HepG2 (cell line): ENCODE measurements at regions not wholly inside any gene's neighbourhood (a gene's known extent, or its start where the extent isn't known, plus 50 kb on each side); places are given as distances from the start of the nearest gene placed in this dataset.

Experiments used
- ATAC-seq: fragments of 200-7000 bp; cut with Tn5 transposase; 3 replicates; pipeline ENCODE4 v1.9.1; 2020; ENCODE audit warnings: mild to moderate bottlenecking, moderate library complexity
- BruUV-seq: library from RNA; stranded (reverse); fragments of 400-500 nt; replicated peaks from 2 replicates; lab custom pipeline; 2021; lab: Mats Ljungman, UMichigan
- CTCF ChIA-PET: fragments of 300-600 bp; formaldehyde crosslinking; extraction: SDS; loops from one replicate; lab custom pipeline; 2021; ENCODE audit warnings: low total read pairs, inconsistent platforms, low intra/inter-chr PET ratio; lab: Yijun Ruan, JAX
- POLR2A ChIA-PET: fragments of 350-600 bp; sonication (Branson Sonifier 250); formaldehyde crosslinking; loops from one replicate; lab custom pipeline; 2020; ENCODE audit warnings: antibody characterized with exemption, inconsistent platforms; lab: Yijun Ruan, JAX
- DNase-seq: peaks from one replicate; pipeline ENCODE4 v3.0.0-alpha.2; 2015; ENCODE audit warnings: low spot score
- FAIRE-seq: peaks from 3 replicates; lab custom pipeline; 2011; peaks lifted over from hg19 to GRCh38; lab: Jason Lieb, UNC
- H2AFZ ChIP-seq: one replicate; pipeline ENCODE4 v1.6.1; 2011; ENCODE audit warnings: low read length, inconsistent platforms
- H3K27ac ChIP-seq: fragments of 300-600 bp; 3 replicates; pipeline ENCODE4 v1.8.0; 2011; ENCODE audit warnings: mixed run types, mild to moderate bottlenecking, mixed read lengths, low read length, inconsistent platforms; ENCODE audit not compliant: insufficient read depth; ENCODE audit errors: extremely low read length
- H3K27me3 ChIP-seq, 2 experiments: fragments of 200-600 bp in 1 of 2; 2 replicates in 1 of 2; 3 replicates in 1 of 2; pipeline versions ENCODE4 v1.6.0 to v1.8.0; 2011; ENCODE audit warnings: low read length in 2 of 2, mild to moderate bottlenecking in 2 of 2, moderate library complexity in 2 of 2, inconsistent platforms in 1 of 2; ENCODE audit not compliant: insufficient read depth in 2 of 2, control insufficient read depth in 1 of 2
- H3K36me3 ChIP-seq, 2 experiments: fragments of 200-600 bp in 1 of 2; replicated peaks in 1 of 2; 2 replicates in 1 of 2; 3 replicates in 1 of 2; pipeline versions ENCODE4 v1.5.1 to v1.8.0; 2011; ENCODE audit warnings: low read length in 2 of 2, inconsistent platforms in 1 of 2; ENCODE audit not compliant: insufficient read depth in 2 of 2, control insufficient read depth in 1 of 2
- H3K4me1 ChIP-seq: 2 replicates; pipeline ENCODE4 v1.5.1; 2012; ENCODE audit warnings: low read length, inconsistent platforms; ENCODE audit not compliant: insufficient read depth
- H3K4me2 ChIP-seq: 2 replicates; pipeline ENCODE4 v1.6.0; 2011; ENCODE audit warnings: low read depth, low read length, inconsistent platforms
- H3K4me3 ChIP-seq, 3 experiments: fragments of 200-600 bp in 1 of 3; sonication (generic), shearing (Covaris generic) in 1 of 3; replicated peaks in 1 of 3; 2 replicates each; pipeline ENCODE4 v1.5.1; 2011 to 2016; ENCODE audit warnings: low read length in 3 of 3, inconsistent platforms in 2 of 3, low read depth in 2 of 3, mild to moderate bottlenecking in 2 of 3, control low read depth in 1 of 3, mixed read lengths in 1 of 3; ENCODE audit not compliant: insufficient read depth in 1 of 3
- H3K79me2 ChIP-seq: one replicate; pipeline ENCODE4 v1.6.1; 2011; ENCODE audit warnings: low read length, inconsistent platforms; ENCODE audit not compliant: insufficient read depth
- H3K9ac ChIP-seq: 2 replicates; pipeline ENCODE4 v1.6.0; 2011; ENCODE audit warnings: mild to moderate bottlenecking, low read depth, low read length, inconsistent platforms; ENCODE audit not compliant: insufficient read depth
- H3K9me3 ChIP-seq: 2 replicates; pipeline ENCODE4 v1.5.1; 2012; ENCODE audit warnings: mild to moderate bottlenecking, low read length
- H4K20me1 ChIP-seq: 2 replicates; pipeline ENCODE4 v1.6.0; 2011; ENCODE audit warnings: inconsistent platforms, mild to moderate bottlenecking, low read length, moderate library complexity; ENCODE audit not compliant: insufficient read depth
- FOXP1 ChIP-seq, 2 experiments: fragments of 450-650 bp in 1 of 2; IDR thresholded peaks; 2 replicates each; pipeline ENCODE4 v1.6.1; 2017 to 2018; ENCODE audit warnings: antibody characterized with exemption in 1 of 2
- ONECUT2 ChIP-seq: sonication (generic); formaldehyde crosslinking; IDR thresholded peaks from 2 replicates; pipeline ENCODE4 v1.4.0; 2020; ENCODE audit warnings: missing genetic modification reagents
- TCF7L2 ChIP-seq: IDR thresholded peaks from 2 replicates; pipeline ENCODE4 v1.6.1; 2011; ENCODE audit warnings: mild to moderate bottlenecking, low read depth, low read length, moderate library complexity
- ZNF121 ChIP-seq: sonication (generic); formaldehyde crosslinking; IDR thresholded peaks from 2 replicates; pipeline ENCODE4 v1.5.0; 2020; ENCODE audit warnings: mild to moderate bottlenecking, missing genetic modification reagents
- ZNF264 ChIP-seq: sonication (generic); formaldehyde crosslinking; IDR thresholded peaks from 2 replicates; pipeline ENCODE4 v1.4.0; 2020; ENCODE audit warnings: missing genetic modification reagents
- WGBS: methylation state at CpG from one replicate; pipeline ENCODE4 v1.1.6; 2017; ENCODE audit warnings: low lambda C conversion rate; 5-methylcytosine and 5-hydroxymethylcytosine counted together
- in situ Hi-C: cut with HindIII; loops from 2 replicates; pipeline ENCODE4 v1.10.0; 2017; ENCODE audit warnings: low pct_unique_long_range_greater_than_20kb; ENCODE audit not compliant: extremely low pct_ligation_motif_present
- intact Hi-C: fragments of 100-400 bp; cut with micrococcal nuclease; formaldehyde crosslinking; loops from one replicate; pipeline ENCODE4 v1.10.0; 2022; ENCODE audit not compliant: unreplicated experiment
- TF ChIP-seq, protein P1 (sequence below): sonication (generic); formaldehyde crosslinking; IDR thresholded peaks from 2 replicates; pipeline ENCODE4 v1.4.0; 2020; ENCODE audit warnings: mild to moderate bottlenecking, missing genetic modification reagents
- TF ChIP-seq, protein P2 (sequence below): sonication (generic); formaldehyde crosslinking; IDR thresholded peaks from 2 replicates; pipeline ENCODE4 v1.5.0; 2020; ENCODE audit warnings: mild to moderate bottlenecking, missing genetic modification reagents
- TF ChIP-seq, protein P3 (sequence below): sonication (generic); IDR thresholded peaks from 2 replicates; pipeline ENCODE4 v1.6.1; 2016; ENCODE audit warnings: low read depth, borderline replicate concordance

DNA sequence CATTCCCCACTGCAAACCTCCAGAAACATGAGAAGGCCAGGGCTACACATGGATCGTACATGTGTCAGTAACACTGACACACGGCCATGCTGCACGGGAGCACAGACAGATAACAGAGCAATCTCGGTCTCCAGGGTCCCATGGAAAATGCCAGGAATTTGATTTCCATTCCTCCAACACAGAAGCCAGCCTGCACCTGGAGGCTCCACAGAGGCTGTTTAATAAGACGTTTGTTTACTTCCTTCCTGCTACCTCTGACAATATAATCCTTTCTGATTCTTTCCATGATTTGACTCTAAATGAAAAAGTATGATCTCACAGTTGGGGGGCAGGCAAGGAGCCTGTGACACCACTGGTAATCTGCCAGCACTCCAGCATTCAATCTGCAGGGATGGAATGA is 210.9 kb upstream of the DDX18 start:
- Histone ChIP-seq H3K9me3 (no peaks in the 10 kb centered on the region), H3K9ac (no peak overlapping the region), H3K4me1 (no peaks in the 10 kb centered on the region), H3K4me2 (no peak overlapping the region), H3K36me3 (no peaks in the 10 kb centered on the region), H2AFZ (no peak overlapping the region), H3K4me3 (no peak overlapping the region), H4K20me1 (no peaks in the 10 kb centered on the region), H3K27ac (no peak overlapping the region), H3K27me3 (no peaks in the 10 kb centered on the region), H3K79me2 (no peaks in the 10 kb centered on the region)
- TF ChIP-seq ZNF121 (no peak), ONECUT2 (CRISPR knock-in tag) (no peak), FOXP1 (IDR thresholded peaks at IDR 0.05) (no peak), FOXP1 (CRISPR knock-in tag; IDR thresholded peaks at IDR 0.05) (no peak), TCF7L2 (no peak), ZNF264 (CRISPR knock-in tag) (no peak)
- TF ChIP-seq, protein P1, sequence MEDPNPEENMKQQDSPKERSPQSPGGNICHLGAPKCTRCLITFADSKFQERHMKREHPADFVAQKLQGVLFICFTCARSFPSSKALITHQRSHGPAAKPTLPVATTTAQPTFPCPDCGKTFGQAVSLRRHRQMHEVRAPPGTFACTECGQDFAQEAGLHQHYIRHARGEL (CRISPR knock-in tag): no peak
- TF ChIP-seq, protein P2, sequence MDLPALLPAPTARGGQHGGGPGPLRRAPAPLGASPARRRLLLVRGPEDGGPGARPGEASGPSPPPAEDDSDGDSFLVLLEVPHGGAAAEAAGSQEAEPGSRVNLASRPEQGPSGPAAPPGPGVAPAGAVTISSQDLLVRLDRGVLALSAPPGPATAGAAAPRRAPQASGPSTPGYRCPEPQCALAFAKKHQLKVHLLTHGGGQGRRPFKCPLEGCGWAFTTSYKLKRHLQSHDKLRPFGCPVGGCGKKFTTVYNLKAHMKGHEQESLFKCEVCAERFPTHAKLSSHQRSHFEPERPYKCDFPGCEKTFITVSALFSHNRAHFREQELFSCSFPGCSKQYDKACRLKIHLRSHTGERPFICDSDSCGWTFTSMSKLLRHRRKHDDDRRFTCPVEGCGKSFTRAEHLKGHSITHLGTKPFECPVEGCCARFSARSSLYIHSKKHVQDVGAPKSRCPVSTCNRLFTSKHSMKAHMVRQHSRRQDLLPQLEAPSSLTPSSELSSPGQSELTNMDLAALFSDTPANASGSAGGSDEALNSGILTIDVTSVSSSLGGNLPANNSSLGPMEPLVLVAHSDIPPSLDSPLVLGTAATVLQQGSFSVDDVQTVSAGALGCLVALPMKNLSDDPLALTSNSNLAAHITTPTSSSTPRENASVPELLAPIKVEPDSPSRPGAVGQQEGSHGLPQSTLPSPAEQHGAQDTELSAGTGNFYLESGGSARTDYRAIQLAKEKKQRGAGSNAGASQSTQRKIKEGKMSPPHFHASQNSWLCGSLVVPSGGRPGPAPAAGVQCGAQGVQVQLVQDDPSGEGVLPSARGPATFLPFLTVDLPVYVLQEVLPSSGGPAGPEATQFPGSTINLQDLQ (CRISPR knock-in tag): no peak
- TF ChIP-seq, protein P3, sequence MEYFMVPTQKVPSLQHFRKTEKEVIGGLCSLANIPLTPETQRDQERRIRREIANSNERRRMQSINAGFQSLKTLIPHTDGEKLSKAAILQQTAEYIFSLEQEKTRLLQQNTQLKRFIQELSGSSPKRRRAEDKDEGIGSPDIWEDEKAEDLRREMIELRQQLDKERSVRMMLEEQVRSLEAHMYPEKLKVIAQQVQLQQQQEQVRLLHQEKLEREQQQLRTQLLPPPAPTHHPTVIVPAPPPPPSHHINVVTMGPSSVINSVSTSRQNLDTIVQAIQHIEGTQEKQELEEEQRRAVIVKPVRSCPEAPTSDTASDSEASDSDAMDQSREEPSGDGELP: no peak
- whole genome bisulfite sequencing: 15% methylated on average over 3 of the region's 5 CpGs
- POLR2A ChIA-PET: no interaction called here
- no peak for DNase-seq
- no peak for ATAC-seq
- in situ Hi-C loops (no loop called here), intact Hi-C loops (no loop called here)
- BruUV-seq: no TSS peak
- FAIRE-seq: no peak
- CTCF ChIA-PET: no interaction called here
